ENCODE measurements at regions not wholly inside any gene's neighbourhood (a gene's known extent, or its start where the extent isn't known, plus 50 kb on each side); places are given as distances from the start of the nearest gene placed in this dataset.
"Not testable (repeated sequence)": the region's sequence is repeated elsewhere in the genome, so short reads cannot be mapped to it uniquely, and the experiment has no call there.

- intact Hi-C loops (cut with DNase I) = no loop called here
- Histone ChIP-seq H3K36me3 (ENCODE audit: control insufficient read depth in 1 of 2, insufficient read depth in 2 of 2, low read length in 1 of 2) (no peaks in the 10 kb centered on the region), H3K4me1 (ENCODE audit: control insufficient read depth in 1 of 2, insufficient read depth in 2 of 2, low read length in 2 of 2) (no peaks in the 10 kb centered on the region), H3K27ac (ENCODE audit: low read depth in 1 of 2, low read length in 2 of 2) (no peak overlapping the region), H3K27me3 (ENCODE audit: control insufficient read depth in 1 of 2, insufficient read depth in 2 of 2, low read length in 1 of 2) (no peaks in the 10 kb centered on the region), H3K4me3 (ENCODE audit: low read length in 2 of 2) (no peak overlapping the region), H3K9me3 (ENCODE audit: control insufficient read depth, low read length) (no peaks in the 10 kb centered on the region)
- DNase-seq = no peak
- 69 to 82% methylated on average over 1 of the region's 1 CpG for WGBS, 2 donors
- no peak for ATAC-seq (ENCODE audit: low FRiP score)
Measured at GRCh38 chr10:34018784-34019183, 684.3 kb upstream of the NRP1 start.

- no peaks in the 10 kb centered on the region for H3K9me3 ChIP-seq (ENCODE audit: control insufficient read depth, low read length)
- no peak overlapping the region for H3K4me3 ChIP-seq (ENCODE audit: low read length in 2 of 2)
- H3K4me1 ChIP-seq (ENCODE audit: control insufficient read depth in 1 of 2, insufficient read depth in 2 of 2, low read length in 2 of 2) = no peaks in the 10 kb centered on the region
- DNase-seq (no peak), ATAC-seq (ENCODE audit: low FRiP score) (no peak)
- H3K27ac ChIP-seq (ENCODE audit: low read depth in 1 of 2, low read length in 2 of 2) = no peak overlapping the region
- no peaks in the 10 kb centered on the region for H3K36me3 ChIP-seq (ENCODE audit: control insufficient read depth in 1 of 2, insufficient read depth in 2 of 2, low read length in 1 of 2)
- WGBS, 2 donors = 97 to 98% methylated on average over 5 of the region's 5 CpGs
- H3K27me3 ChIP-seq (ENCODE audit: control insufficient read depth in 1 of 2, insufficient read depth in 2 of 2, low read length in 1 of 2) = no peaks in the 10 kb centered on the region
- intact Hi-C loops (cut with DNase I) = no loop called here
Measured at GRCh38 chr10:34018129-34018528, 683.7 kb upstream of the NRP1 start.

- no peak for ATAC-seq (ENCODE audit: low FRiP score)
- H3K9me3 ChIP-seq (ENCODE audit: control insufficient read depth, low read length) = no peaks in the 10 kb centered on the region
- 71 to 80% methylated on average over 1 of the region's 1 CpG for WGBS, 2 donors
Measured at GRCh38 chr10:34017281-34017680, 682.8 kb upstream of the NRP1 start.

GRCh38 chr10:34016576-34016975 lies 682.1 kb upstream of the NRP1 start:
- H3K36me3 ChIP-seq (ENCODE audit: control insufficient read depth in 1 of 2, insufficient read depth in 2 of 2, low read length in 1 of 2) = no peaks in the 10 kb centered on the region
- no peaks in the 10 kb centered on the region for H3K27me3 ChIP-seq (ENCODE audit: control insufficient read depth in 1 of 2, insufficient read depth in 2 of 2, low read length in 1 of 2)
- no peaks in the 10 kb centered on the region for H3K9me3 ChIP-seq (ENCODE audit: control insufficient read depth, low read length)
- intact Hi-C loops (cut with DNase I) = no loop called here
- no peak overlapping the region for H3K4me3 ChIP-seq (ENCODE audit: low read length in 2 of 2)
- no peak for ATAC-seq (ENCODE audit: low FRiP score)
- no peak for DNase-seq
- H3K4me1 ChIP-seq (ENCODE audit: control insufficient read depth in 1 of 2, insufficient read depth in 2 of 2, low read length in 2 of 2) = no peaks in the 10 kb centered on the region
- H3K27ac ChIP-seq (ENCODE audit: low read depth in 1 of 2, low read length in 2 of 2) = no peak overlapping the region
- 89% methylated on average over 2 of the region's 2 CpGs for WGBS, 2 donors

More at GRCh38 chr10:34017281-34017680, 682.8 kb upstream of the NRP1 start:
- intact Hi-C loops (cut with DNase I) = no loop called here
- Histone ChIP-seq H3K4me3 (ENCODE audit: low read length in 2 of 2) (no peak overlapping the region), H3K36me3 (ENCODE audit: control insufficient read depth in 1 of 2, insufficient read depth in 2 of 2, low read length in 1 of 2) (no peaks in the 10 kb centered on the region), H3K27me3 (ENCODE audit: control insufficient read depth in 1 of 2, insufficient read depth in 2 of 2, low read length in 1 of 2) (no peaks in the 10 kb centered on the region), H3K27ac (ENCODE audit: low read depth in 1 of 2, low read length in 2 of 2) (no peak overlapping the region), H3K4me1 (ENCODE audit: control insufficient read depth in 1 of 2, insufficient read depth in 2 of 2, low read length in 2 of 2) (no peaks in the 10 kb centered on the region)
- no peak for DNase-seq

- no peak overlapping the region for H3K27ac ChIP-seq (ENCODE audit: low read depth in 1 of 2, low read length in 2 of 2)
- 97 to 100% methylated on average over 2 of the region's 2 CpGs for WGBS, 2 donors
- no peak for ATAC-seq (ENCODE audit: low FRiP score)
Measured at GRCh38 chr10:34015700-34016099, 681.2 kb upstream of the NRP1 start.

GRCh38 chr10:34013235-34013634 lies 678.8 kb upstream of the NRP1 start:
- no peak for DNase-seq
- H3K27me3 ChIP-seq (ENCODE audit: control insufficient read depth in 1 of 2, insufficient read depth in 2 of 2, low read length in 1 of 2) = no peaks in the 10 kb centered on the region
- 96 to 97% methylated on average over 2 of the region's 2 CpGs for WGBS, 2 donors
- intact Hi-C loops (cut with DNase I) = no loop called here
- no peaks in the 10 kb centered on the region for H3K9me3 ChIP-seq (ENCODE audit: control insufficient read depth, low read length)
- H3K27ac ChIP-seq (ENCODE audit: low read depth in 1 of 2, low read length in 2 of 2) = no peak overlapping the region
- no peaks in the 10 kb centered on the region for H3K4me1 ChIP-seq (ENCODE audit: control insufficient read depth in 1 of 2, insufficient read depth in 2 of 2, low read length in 2 of 2)
- no peaks in the 10 kb centered on the region for H3K36me3 ChIP-seq (ENCODE audit: control insufficient read depth in 1 of 2, insufficient read depth in 2 of 2, low read length in 1 of 2)
- ATAC-seq (ENCODE audit: low FRiP score) = no peak
- H3K4me3 ChIP-seq (ENCODE audit: low read length in 2 of 2) = no peak overlapping the region

More at GRCh38 chr10:34015700-34016099, 681.2 kb upstream of the NRP1 start:
- Histone ChIP-seq H3K9me3 (ENCODE audit: control insufficient read depth, low read length) (no peaks in the 10 kb centered on the region), H3K27me3 (ENCODE audit: control insufficient read depth in 1 of 2, insufficient read depth in 2 of 2, low read length in 1 of 2) (no peaks in the 10 kb centered on the region), H3K4me1 (ENCODE audit: control insufficient read depth in 1 of 2, insufficient read depth in 2 of 2, low read length in 2 of 2) (no peaks in the 10 kb centered on the region), H3K4me3 (ENCODE audit: low read length in 2 of 2) (no peak overlapping the region), H3K36me3 (ENCODE audit: control insufficient read depth in 1 of 2, insufficient read depth in 2 of 2, low read length in 1 of 2) (no peaks in the 10 kb centered on the region)
- no peak for DNase-seq
- intact Hi-C loops (cut with DNase I) = no loop called here

GRCh38 chr10:34010891-34011290 lies 676.4 kb upstream of the NRP1 start:
- Histone ChIP-seq H3K4me3 (ENCODE audit: low read length in 2 of 2) (no peak overlapping the region), H3K36me3 (ENCODE audit: control insufficient read depth in 1 of 2, insufficient read depth in 2 of 2, low read length in 1 of 2) (no peaks in the 10 kb centered on the region), H3K4me1 (ENCODE audit: control insufficient read depth in 1 of 2, insufficient read depth in 2 of 2, low read length in 2 of 2) (no peaks in the 10 kb centered on the region), H3K9me3 (ENCODE audit: control insufficient read depth, low read length) (no peaks in the 10 kb centered on the region), H3K27me3 (ENCODE audit: control insufficient read depth in 1 of 2, insufficient read depth in 2 of 2, low read length in 1 of 2) (no peaks in the 10 kb centered on the region), H3K27ac (ENCODE audit: low read depth in 1 of 2, low read length in 2 of 2) (no peak overlapping the region)
- WGBS, 2 donors = 92 to 94% methylated on average over 2 of the region's 2 CpGs
- ATAC-seq (ENCODE audit: low FRiP score) (no peak), DNase-seq (no peak)
- intact Hi-C loops (cut with DNase I) = no loop called here

- ATAC-seq (ENCODE audit: low FRiP score); H3K27me3 ChIP-seq (ENCODE audit: control insufficient read depth in 1 of 2, insufficient read depth in 2 of 2, low read length in 1 of 2); H3K36me3 ChIP-seq (ENCODE audit: control insufficient read depth in 1 of 2, insufficient read depth in 2 of 2, low read length in 1 of 2); H3K27ac ChIP-seq (ENCODE audit: low read depth in 1 of 2, low read length in 2 of 2); DNase-seq; intact Hi-C loops (cut with DNase I); H3K4me1 ChIP-seq (ENCODE audit: control insufficient read depth in 1 of 2, insufficient read depth in 2 of 2, low read length in 2 of 2); H3K4me3 ChIP-seq (ENCODE audit: low read length in 2 of 2); H3K9me3 ChIP-seq (ENCODE audit: control insufficient read depth, low read length): not testable (repeated sequence)
- 91 to 93% methylated on average over 1 of the region's 1 CpG for WGBS, 2 donors
Measured at GRCh38 chr10:34010228-34010627, 675.8 kb upstream of the NRP1 start.

- ATAC-seq (ENCODE audit: low FRiP score) = no peak
- no peak for DNase-seq
- Histone ChIP-seq H3K9me3 (ENCODE audit: control insufficient read depth, low read length) (no peaks in the 10 kb centered on the region), H3K27ac (ENCODE audit: low read depth in 1 of 2, low read length in 2 of 2) (no peak overlapping the region), H3K4me1 (ENCODE audit: control insufficient read depth in 1 of 2, insufficient read depth in 2 of 2, low read length in 2 of 2) (no peaks in the 10 kb centered on the region), H3K4me3 (ENCODE audit: low read length in 2 of 2) (no peak overlapping the region), H3K27me3 (ENCODE audit: control insufficient read depth in 1 of 2, insufficient read depth in 2 of 2, low read length in 1 of 2) (no peaks in the 10 kb centered on the region), H3K36me3 (ENCODE audit: control insufficient read depth in 1 of 2, insufficient read depth in 2 of 2, low read length in 1 of 2) (no peaks in the 10 kb centered on the region)
- intact Hi-C loops (cut with DNase I) = no loop called here
- WGBS, 2 donors = 100% methylated on average over 1 of the region's 1 CpG
Measured at GRCh38 chr10:34008656-34009055, 674.2 kb upstream of the NRP1 start.

All from aorta (tissue), 5 donors.